ENCODE measurements at regions not wholly inside any gene's neighbourhood (a gene's known extent, or its start where the extent isn't known, plus 50 kb on each side); places are given as distances from the start of the nearest gene placed in this dataset.

- no peak for TF ChIP-seq POLR2A (IDR thresholded peaks at IDR 0.05)
- no peak for TF ChIP-seq CTCF (IDR thresholded peaks at IDR 0.05)
These were observed 158.3 kb upstream of the GALNT2 start for GRCh38 chr1:229908689-229909088.

Data from uterus (tissue), 2 donors.